D721Med (cell line): ENCODE measurements at regions not wholly inside any gene's neighbourhood (a gene's known extent, or its start where the extent isn't known, plus 50 kb on each side); places are given as distances from the start of the nearest gene placed in this dataset.

Experiments used
- DNase-seq: peaks from one replicate; pipeline ENCODE4 v3.0.0; 2011; ENCODE audit warnings: low spot score; ENCODE audit not compliant: insufficient read length
- FAIRE-seq: peaks from 2 replicates; lab custom pipeline; 2011; peaks lifted over from hg19 to GRCh38; lab: Jason Lieb, UNC
- TF ChIP-seq, protein P1 (sequence below): IDR thresholded peaks from 2 replicates; pipeline ENCODE4 v1.5.1; 2012; ENCODE audit warnings: mild to moderate bottlenecking, control low read depth; ENCODE audit not compliant: insufficient read depth; ENCODE audit errors: missing control alignments

DNA sequence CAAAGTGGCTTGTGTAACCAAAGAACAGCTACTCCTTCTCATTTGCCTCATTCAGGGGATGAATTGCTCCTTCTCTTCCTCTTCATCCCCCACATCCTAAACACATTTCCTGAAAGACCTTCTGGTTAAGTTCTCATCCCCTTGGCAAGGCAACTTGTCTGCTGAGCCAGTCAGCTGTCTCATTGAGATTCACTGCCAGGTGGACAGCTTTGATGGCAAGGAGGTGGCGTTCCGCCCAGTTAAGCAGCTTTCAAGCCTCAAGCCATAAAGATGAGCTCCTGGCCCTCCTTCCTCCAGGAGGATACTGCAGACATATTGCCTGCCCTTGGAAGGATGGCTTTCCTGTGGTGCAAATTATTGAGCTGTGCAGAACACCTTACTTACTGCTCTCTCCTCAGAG, 448.6 kb upstream of the MPDZ start:
- no peak for DNase-seq
- FAIRE-seq, result no peak
- TF ChIP-seq, protein P1, sequence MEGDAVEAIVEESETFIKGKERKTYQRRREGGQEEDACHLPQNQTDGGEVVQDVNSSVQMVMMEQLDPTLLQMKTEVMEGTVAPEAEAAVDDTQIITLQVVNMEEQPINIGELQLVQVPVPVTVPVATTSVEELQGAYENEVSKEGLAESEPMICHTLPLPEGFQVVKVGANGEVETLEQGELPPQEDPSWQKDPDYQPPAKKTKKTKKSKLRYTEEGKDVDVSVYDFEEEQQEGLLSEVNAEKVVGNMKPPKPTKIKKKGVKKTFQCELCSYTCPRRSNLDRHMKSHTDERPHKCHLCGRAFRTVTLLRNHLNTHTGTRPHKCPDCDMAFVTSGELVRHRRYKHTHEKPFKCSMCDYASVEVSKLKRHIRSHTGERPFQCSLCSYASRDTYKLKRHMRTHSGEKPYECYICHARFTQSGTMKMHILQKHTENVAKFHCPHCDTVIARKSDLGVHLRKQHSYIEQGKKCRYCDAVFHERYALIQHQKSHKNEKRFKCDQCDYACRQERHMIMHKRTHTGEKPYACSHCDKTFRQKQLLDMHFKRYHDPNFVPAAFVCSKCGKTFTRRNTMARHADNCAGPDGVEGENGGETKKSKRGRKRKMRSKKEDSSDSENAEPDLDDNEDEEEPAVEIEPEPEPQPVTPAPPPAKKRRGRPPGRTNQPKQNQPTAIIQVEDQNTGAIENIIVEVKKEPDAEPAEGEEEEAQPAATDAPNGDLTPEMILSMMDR, result no peak

DNA sequence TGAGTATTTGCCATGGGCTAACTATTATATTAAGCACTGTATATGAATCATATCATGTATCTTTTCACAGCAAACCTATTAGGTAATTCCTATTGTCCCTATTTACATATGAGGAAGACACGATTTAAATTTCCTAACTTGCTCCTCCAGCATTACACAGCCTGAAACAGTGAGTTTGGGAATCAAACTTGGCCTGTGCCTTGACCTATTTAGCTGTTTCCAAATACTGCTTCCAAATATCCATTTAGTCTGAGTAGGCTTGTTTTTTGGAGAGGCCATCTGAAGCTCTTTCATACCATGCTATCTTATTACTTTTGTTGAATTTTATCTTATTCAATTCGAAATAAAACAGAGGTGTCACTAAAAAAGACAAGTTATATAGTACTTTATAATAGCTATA, 447.3 kb upstream of the MPDZ start:
- FAIRE-seq, result no peak
- TF ChIP-seq, protein P1, result no peak

DNA sequence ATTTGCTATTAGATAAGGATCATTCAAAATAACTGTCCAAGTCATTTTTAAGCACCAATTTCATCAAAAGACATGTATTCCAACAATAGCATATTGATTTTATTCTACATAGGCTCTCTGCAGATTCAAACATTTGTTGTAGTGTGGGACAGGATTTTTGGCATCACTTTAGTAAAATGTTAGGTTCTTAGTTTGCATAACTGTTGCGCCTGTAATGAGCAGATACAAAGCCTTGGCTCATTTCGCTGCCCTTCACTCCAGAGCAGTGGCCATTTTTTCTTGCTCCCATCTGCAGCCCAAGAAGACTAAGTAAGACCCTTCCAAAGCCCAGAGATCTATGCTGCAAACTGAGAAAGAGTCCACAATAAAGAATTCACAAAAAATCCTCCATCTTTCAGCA, 446.0 kb upstream of the MPDZ start:
- DNase-seq (no peak), FAIRE-seq (no peak)
- TF ChIP-seq, protein P1, result no peak

More for the DNA sequence above, 447.3 kb upstream of the MPDZ start:
- DNase-seq, result no peak

DNA sequence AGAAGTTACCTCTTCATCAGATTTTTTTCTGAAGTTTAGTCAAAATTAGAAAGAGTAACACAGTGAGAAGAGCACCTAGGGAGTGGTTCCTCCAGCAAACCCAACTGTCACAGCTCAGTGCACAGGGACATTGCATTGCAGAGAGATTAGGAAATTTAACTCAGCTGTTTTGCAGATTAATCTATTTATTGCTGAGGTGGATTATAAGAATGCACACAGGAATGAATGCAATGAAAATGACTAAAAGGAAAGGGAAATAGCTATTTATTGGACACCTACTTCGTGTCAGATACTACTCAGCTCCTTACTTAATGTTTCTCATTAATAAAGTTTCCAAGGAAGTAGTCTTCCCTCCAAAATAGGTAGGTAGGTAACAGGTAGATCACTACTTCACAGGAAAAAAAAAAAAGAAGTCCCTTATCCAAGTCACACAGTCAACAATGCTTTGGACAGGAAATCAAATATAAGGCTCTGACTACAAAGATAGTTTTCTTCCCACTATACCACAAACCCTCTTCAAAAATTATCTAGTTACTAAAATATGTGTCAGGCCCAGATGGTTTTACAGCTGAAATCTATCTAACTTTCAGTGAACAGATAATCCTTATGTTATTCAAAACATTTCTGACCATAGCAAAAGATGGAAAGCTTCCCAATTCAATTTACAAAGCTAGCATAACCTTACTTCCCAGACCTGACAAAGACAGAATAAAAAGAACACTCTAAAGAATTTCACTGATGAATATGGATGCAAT, 442.2 kb upstream of the MPDZ start:
- no peak for DNase-seq
- TF ChIP-seq, protein P1, result no peak
- FAIRE-seq, result no peak

DNA sequence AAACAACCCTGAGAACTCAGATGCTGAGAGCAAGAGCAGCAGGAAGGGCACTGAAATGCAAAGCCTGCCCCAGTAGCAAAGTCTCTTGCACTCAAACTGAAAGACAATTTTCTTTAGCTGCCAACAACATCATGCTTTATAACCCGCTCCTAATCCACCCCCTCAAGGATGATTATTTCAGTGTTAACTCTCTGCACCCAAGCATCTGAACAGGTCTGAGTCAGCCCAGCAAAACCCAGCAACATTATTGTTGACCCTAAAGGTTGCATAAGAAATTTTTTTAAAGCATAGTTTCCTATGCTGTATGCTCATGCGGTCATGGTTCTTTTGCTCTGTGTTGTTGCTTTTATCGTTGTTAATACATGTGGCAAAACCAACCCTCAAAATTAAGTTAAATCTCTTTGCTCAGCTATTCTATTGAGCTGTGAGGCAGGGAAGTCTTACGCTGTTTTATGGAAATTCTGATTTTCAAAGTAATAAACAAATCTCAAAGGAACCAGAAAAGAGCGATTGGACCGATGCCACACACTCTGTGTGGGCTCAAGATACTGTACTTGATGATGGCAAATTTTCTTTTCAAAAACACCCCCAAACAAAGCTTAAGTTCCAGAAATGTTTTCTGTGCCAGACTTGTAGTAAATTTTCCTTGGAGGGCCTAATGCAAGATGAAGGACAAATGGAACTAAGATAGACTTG, 440.6 kb upstream of the MPDZ start:
- FAIRE-seq (no peak), DNase-seq (no peak)
- TF ChIP-seq, protein P1, result no peak

DNA sequence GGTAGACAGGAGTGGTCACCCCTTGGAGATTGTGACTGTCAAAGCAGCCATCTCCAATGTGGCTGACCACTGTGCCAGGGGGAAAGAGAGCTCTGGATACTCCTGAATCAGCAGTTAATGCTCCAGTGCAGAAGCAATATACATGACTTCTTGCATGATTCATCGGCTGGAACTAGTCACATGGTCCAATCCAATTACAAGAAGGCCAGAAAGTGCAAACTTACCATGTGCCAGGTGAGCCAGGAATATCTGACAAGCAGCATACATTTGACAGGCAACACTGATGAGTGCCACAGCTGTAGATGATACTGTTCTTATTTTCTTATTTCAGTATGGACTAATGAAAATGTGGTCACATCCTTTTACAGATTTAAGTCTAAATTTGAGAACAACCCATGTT, 440.0 kb upstream of the MPDZ start:
- FAIRE-seq (no peak), DNase-seq (no peak)
- TF ChIP-seq, protein P1, result no peak

DNA sequence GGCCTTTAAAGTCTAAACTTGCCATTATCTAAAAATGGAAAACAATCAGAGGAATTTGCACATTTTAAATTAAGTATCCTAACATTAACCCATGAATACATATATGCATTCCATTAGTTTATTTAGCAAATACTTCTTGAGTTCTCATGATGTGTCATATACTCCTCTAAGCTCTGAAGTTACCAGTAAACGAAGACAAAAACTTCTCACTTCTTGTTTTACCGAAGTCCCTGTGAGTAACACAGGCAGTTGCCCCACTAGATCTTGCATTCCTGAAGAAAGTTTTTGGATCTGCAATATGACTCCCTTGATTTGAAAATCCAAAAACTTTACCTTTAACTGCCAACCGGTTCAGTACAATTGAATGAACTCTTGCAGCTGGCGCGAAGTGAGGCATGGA, 439.0 kb upstream of the MPDZ start:
- FAIRE-seq (no peak), DNase-seq (no peak)
- TF ChIP-seq, protein P1, result no peak
